ENCODE measurements at regions not wholly inside any gene's neighbourhood (a gene's known extent, or its start where the extent isn't known, plus 50 kb on each side); places are given as distances from the start of the nearest gene placed in this dataset.

- no peak for TF ChIP-seq CTCF (IDR thresholded peaks at IDR 0.05)
- no peak for TF ChIP-seq POLR2A (IDR thresholded peaks at IDR 0.05)
Observed at GRCh38 chr11:92828556-92828955, 140.9 kb upstream of the MTNR1B start.

All from esophagus squamous epithelium (tissue), 4 donors.